ENCODE measurements at regions not wholly inside any gene's neighbourhood (a gene's known extent, or its start where the extent isn't known, plus 50 kb on each side); places are given as distances from the start of the nearest gene placed in this dataset.

DNA sequence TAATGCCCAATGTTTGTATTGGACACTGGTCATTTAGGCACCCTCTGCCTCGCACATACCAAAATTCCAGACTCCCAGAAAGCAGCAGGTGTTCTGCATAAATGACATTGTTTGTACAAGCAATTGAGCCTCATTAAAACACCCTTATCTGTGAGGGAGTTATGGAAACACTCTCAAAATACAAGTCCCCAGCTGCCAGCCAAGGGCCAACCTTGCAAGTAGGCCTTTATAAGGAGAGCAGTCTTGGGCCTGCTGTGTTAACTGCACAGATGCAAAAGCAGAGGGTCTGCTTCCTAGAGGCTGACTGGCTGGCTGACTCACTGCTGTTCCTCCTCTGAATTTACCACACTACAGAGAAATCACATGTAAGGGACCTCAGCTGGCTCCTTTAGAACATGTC is 150.4 kb upstream of the HMGN3 start:
- TF ChIP-seq, protein P1, sequence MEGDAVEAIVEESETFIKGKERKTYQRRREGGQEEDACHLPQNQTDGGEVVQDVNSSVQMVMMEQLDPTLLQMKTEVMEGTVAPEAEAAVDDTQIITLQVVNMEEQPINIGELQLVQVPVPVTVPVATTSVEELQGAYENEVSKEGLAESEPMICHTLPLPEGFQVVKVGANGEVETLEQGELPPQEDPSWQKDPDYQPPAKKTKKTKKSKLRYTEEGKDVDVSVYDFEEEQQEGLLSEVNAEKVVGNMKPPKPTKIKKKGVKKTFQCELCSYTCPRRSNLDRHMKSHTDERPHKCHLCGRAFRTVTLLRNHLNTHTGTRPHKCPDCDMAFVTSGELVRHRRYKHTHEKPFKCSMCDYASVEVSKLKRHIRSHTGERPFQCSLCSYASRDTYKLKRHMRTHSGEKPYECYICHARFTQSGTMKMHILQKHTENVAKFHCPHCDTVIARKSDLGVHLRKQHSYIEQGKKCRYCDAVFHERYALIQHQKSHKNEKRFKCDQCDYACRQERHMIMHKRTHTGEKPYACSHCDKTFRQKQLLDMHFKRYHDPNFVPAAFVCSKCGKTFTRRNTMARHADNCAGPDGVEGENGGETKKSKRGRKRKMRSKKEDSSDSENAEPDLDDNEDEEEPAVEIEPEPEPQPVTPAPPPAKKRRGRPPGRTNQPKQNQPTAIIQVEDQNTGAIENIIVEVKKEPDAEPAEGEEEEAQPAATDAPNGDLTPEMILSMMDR (IDR thresholded peaks at IDR 0.05): no peak
- TF ChIP-seq IRF2 (CRISPR knock-in tag; IDR thresholded peaks at IDR 0.05; ENCODE audit: borderline replicate concordance, low read depth): no peak
- no peak for TF ChIP-seq ESRRA (CRISPR knock-in tag; IDR thresholded peaks at IDR 0.05; ENCODE audit: borderline replicate concordance)
- no peak for TF ChIP-seq ARID4B (CRISPR knock-in tag; IDR thresholded peaks at IDR 0.05; ENCODE audit: borderline replicate concordance)
- TF ChIP-seq, protein P2, sequence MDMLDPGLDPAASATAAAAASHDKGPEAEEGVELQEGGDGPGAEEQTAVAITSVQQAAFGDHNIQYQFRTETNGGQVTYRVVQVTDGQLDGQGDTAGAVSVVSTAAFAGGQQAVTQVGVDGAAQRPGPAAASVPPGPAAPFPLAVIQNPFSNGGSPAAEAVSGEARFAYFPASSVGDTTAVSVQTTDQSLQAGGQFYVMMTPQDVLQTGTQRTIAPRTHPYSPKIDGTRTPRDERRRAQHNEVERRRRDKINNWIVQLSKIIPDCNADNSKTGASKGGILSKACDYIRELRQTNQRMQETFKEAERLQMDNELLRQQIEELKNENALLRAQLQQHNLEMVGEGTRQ (CRISPR knock-in tag; IDR thresholded peaks at IDR 0.05): no peak
- TF ChIP-seq CREB1 (CRISPR knock-in tag; IDR thresholded peaks at IDR 0.05): no peak
